Mammary epithelial cell (primary cell): ENCODE measurements at regions not wholly inside any gene's neighbourhood (a gene's known extent, or its start where the extent isn't known, plus 50 kb on each side); places are given as distances from the start of the nearest gene placed in this dataset.

Experiments used
- CTCF ChIP-seq, 2 donors: IDR thresholded peaks in 1 of 2; conservative IDR thresholded peaks in 1 of 2; 2 replicates each; pipeline ENCODE4 v1.5.1; 2011 to 2012; ENCODE audit warnings: inconsistent platforms in 2 of 2, low read length in 2 of 2, mild to moderate bottlenecking in 2 of 2, control low read depth in 1 of 2, low read depth in 1 of 2; ENCODE audit not compliant: insufficient read depth in 1 of 2; ENCODE audit errors: extremely low read depth in 1 of 2
- EZH2 ChIP-seq: IDR thresholded peaks from 2 replicates; pipeline ENCODE4 v1.6.1; 2012; ENCODE audit warnings: low read length, inconsistent platforms, borderline replicate concordance

DNA sequence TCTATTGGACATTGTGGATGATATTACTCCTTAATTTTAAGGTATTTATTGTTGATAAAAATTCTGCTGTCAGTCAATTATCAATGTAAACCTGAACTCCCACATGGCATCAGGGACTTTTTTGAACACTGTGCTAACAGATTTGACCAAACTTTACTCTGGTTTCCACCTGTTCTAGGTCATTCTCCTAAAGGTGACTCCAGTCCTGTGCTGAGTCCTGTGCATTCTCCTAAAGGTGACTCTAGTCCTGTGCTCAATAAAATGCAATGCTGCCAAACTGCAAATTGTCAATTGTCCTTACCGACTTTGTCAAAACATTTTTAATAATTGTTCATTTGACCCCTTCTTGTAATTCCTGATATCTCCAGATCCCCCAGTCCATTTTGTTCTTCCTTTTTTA is 408.4 kb upstream of the EPHA7 start:
- TF ChIP-seq CTCF (conservative IDR thresholded peaks at IDR 0.05 in 1 of 2, IDR thresholded peaks at IDR 0.05 in 1 of 2; ENCODE audit: extremely low read depth in 1 of 2, insufficient read depth in 1 of 2, low read depth in 1 of 2, low read length in 2 of 2) (no peak), EZH2 (no peak)
